DMS153 (cell line): ENCODE measurements at regions not wholly inside any gene's neighbourhood (a gene's known extent, or its start where the extent isn't known, plus 50 kb on each side); places are given as distances from the start of the nearest gene placed in this dataset.
"Not testable (repeated sequence)": the region's sequence is repeated elsewhere in the genome, so short reads cannot be mapped to it uniquely, and the experiment has no call there.

ENCODE experiments used
- DNase-seq: peaks from one replicate; lab custom pipeline; 2025; lab: John Stamatoyannopoulos, UW

DNA sequence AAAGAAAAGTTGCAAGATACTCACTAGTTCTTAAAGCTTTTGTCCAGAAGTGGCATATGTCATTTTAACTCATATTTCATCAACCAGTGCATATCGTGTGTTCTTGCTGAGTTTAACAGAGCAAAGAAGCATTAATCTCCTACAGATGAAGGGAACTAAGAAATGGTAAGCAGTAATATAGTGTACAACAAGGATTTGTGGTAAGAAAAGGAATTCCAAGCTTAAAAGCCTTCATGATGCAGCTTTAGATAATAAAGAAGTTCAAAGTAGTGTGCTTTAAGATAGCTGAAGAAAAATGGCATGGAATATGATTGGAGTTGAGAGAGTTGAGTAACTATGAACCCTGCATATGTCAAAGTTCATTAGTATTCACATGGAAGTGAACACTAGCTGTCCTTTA, 649.8 kb upstream of the FSHR start:
- DNase-seq = no peak

DNA sequence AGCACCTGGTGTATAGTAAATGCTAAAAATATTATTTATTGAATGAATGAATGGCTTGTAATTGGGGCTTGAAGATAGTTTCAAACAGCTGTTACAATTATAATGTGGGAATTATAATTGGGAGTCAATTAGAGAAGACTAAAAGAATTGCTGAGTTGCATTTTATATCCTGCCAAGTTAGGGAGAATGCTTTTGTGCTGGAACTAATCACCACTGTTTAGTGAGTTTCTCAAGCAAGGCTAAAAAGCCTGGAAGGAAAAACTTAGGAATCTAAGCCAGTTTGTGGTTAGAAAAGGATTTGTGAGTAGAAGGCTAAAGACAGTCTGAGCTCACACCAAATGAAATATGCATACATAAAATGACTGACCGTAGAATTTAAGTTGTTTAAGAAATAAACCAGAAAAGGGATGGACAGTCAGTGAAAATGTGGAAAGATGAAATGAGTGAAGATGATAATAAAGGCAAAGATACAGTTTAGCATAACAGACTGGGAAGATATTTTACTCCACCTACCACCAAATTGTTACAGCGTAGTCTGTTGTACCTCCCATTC, 647.7 kb upstream of the FSHR start:
- no peak for DNase-seq

DNA sequence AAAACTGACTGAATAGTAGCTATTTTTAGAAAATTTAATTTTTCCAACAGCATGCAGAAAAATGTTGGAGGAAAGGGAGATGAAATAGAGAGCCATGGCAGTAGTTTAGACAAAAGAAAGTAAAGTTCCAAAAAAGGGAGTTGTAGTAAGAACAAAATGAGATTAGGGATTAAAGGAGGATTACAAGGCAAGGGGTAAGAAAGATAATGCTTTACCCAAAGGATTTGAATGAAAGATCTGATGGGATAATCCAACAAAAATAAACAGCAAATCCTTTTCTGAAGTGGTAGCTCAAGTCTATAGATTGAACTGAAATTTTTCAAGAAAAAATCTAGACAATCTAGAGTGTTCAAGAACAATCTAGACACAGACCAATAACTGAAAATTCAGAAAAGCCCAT, 644.3 kb upstream of the FSHR start:
- DNase-seq = no peak

DNA sequence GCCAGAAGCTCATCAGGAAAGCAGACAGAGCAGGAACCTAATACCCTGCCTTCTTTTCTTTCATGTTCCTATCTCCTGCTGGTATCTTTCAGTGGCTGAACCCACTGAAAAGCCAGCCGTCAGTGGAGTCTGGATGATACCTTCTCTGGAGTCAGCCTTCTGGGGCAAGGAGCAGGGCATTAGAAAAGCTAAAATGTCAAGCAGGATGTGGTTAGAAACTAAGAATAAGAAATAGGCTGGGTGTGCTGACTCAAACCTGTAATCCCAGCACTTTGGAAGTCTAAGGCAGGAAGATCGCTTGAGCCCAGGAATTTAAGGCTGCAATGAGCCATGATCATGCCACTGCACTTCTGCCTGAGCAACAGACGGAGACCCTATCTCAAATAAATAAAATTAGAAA, 642.0 kb upstream of the FSHR start:
- DNase-seq = no peak

DNA sequence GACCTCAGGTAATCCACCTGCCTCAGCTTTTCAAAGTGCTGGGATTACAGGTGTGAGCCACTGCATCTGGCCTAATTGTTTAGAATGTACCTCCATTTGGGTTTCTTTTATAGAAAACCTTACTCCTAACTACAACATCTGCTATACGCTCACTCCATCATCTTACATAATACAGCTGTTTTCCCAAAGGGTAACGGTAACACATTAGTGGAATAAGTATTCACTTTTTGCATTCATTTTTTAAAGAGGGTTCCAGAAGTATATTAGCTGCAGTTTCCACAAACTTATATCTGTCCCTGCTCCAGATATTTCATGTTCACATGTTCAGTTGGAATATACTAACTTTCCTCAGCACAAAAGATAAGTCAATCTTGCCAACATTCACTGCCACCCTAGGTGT, 640.1 kb upstream of the FSHR start:
- DNase-seq = no peak

DNA sequence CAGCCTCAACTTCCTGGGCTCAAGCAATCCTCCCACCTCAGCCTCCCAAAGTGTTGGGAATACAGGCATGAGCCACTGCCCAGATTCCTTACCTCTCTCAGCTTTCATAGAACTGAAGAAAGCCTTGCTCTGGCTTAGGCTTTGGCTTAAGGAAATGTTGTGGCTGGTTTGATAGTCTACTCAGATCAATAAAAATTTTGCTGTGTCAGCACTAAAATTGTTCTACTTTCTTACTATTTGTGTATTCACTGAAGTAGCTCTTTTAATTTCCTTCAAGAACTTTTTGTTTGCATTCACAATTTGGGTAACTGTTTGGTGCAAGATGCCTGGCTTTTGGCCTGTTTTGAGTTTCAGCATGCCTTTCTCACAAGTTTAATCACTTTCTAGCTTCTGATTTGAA, 634.0 kb upstream of the FSHR start:
- no peak for DNase-seq

DNA sequence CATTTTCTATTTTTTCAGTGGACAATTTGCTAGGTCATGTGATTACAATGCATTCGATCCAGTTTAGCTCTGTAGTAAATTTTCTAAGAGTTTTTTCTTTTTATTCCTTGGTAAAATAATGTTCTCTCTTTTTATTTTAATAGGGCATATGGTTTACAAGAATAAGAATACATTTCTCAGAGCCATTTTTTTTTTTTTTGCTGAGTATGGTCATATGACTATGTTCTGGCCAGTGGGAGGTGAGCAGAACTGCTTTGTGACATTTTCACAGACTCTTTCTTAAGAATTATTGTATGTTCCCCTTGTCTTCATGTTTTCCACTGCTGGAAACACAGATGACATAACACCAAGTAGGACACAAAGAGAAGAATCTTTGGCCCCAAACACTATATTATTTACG, 626.6 kb upstream of the FSHR start:
- no peak for DNase-seq

DNA sequence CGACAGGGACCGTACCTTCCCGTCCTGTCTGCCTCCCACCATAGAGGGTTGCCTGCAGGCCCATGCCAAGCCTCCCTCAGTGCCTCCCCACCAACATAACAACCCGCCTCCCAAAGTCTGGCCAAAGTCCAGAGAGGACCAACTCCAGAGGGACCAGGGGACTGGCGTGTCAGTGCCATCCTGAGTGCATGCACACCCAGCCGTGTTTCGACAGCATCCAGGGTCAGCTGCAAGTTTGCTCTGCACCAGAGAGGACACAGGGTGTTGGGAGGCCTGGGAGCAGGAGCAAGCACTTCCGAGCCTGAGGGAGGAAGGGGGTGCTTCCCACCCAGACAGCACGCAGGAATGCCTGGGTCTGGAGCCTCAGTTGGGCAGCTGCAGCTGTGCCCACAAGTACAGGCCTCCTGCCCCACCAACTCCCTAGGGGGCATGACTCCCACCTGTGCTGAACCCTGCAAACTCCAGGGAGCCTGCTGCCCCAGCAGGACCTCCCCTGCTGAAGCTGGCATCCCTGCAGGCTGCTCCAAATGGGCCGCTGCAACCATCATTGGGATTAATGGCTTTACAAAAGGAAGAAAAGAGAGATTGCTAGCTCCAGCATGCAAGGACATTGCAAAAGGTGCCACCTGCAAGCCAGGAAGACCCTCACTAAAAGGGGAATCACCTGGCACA, 618.1 kb upstream of the FSHR start:
- no peak for DNase-seq

DNA sequence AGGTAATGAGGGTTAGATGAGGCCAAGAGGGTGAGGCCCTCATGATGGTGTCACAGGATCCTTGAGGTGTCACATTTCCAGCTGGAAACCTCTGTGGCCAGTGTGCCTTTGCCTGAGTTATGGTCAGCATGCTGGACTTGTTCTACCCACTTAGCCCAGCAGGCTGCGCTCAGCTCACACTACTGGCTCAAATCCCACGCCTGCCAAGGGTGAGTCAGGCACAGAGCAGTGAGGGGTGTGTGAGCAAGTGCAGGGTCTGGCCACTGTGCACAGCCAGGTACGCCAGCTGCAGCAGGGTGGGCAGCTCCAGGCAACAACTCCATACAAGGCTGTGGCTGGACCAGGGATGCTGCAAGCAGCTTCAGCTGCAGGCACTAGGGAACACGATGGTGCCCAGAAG, 616.6 kb upstream of the FSHR start:
- no peak for DNase-seq

DNA sequence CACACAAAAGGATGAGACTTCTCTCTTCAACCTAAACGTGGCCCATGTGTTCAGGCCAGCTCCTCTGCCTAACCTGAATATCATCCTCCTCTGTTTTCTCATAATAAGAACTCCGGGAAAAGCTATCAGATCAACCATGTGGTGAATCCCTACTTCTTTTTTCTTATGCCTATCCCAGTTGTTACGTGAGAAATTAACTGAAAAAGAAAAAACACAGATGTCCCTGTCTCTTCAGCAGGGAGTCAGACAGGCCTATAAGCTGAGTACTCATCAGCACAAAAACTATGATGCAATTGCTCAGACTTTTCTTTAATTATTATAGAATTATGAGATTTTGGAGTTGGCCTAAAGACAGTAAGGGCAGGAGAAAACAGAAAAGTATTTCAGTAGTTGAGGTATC, 613.0 kb upstream of the FSHR start:
- no peak for DNase-seq

DNA sequence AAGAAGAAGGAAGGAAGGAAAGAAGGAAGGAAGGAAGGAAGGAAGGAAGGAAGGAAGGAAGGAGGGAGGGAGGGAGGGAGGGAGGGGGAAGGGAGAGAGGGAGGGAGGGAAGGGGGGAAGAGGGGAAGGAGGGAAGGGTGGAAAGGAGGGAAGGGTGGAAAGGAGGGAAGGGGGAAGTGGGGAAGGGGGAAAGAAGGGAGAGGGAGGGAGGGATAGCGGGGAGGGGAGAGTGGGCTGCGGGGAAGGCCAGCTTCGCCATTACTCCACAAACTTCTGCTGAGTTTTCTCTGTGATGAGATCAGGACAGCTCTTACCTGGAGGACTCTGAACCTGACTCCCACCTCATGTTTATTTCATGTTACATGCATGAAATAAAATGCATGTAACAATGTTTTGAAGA, 601.5 kb upstream of the FSHR start:
- DNase-seq = no peak

DNA sequence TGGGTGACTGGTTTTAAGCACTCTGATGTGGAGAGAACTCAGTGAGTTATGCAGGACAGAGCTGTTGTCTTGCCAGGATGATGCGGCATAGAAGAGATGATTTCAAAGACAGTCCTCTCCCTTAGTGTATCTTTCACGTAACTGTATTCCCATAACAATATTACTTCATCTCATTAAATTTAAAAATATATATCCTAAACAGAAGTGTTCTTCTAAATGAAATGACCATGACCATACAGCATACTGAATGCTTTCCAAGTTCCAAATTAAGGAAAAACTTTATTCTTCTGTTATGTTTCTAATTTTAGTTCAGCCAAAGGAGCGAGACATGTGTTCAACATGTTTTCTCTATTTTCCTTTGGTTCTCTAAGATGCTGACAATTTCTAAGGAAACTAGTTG, 600.1 kb upstream of the FSHR start:
- DNase-seq = no peak

DNA sequence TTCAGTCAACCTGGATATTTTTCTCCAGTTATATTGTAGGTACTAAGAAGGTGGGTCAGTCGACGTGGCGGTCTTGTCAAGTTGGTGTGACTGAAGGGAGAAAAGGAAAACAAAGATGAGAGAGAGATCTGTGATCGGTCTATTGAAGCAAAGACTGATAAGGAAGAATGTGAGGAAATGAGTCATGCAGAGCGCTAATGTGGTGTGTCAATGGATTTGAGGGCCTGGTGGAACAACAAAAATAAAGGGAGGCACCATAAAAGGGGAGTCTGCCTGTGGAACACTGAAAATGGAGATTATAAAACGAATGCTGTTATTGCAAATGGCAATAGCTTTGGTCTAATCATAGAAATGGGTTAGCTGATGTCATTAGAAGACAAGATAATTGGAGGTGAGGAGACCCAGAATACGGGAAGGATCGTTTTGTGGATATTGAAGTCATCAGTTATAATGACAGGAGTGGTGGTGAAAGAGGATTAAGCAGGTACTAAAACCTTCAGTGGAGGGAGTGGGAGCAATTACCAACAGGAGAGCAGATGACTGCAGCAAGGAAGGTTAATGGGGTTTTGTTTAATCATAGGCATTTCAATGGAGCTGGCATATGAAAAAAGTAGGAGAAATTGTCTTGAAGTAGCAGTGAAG, 599.1 kb upstream of the FSHR start:
- peak; percentile 31 for DNase-seq

DNA sequence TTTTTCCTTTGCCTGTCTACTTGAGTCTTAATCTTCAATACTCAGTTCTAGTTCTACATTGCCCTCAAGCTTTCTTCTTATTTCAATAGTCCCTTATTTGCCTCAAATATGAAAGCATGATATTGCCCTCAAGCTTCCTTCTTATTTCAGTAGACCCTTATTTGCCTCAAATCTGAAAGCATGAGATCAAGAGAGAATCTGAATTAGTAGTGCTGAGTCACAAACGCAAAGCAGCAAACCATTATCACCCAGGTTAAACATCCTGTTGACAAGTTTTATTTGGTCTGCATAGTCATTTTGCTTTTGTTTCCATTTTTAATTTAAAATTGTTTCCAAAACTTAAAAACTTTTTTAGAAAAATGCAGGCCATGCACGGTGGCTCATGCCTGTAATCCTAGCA, 583.3 kb upstream of the FSHR start:
- DNase-seq = no peak

DNA sequence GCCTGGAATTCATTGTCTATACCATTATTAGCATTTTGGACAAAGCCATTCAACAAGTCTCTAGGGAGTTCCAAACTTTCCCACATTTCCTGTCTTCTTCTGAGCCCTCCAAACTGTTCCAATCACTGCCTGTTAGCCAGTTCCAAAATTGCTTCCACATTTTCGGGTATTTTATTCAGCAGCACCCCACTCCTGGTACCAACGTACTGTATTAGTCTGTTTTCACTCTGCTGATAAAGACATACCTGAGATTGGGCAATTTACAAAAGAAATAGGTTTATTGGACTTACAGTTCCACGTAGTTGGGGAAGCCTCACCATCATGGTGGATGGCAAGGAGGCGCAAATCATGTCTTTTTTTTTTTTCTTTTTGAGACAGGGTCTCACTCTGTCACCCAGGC, 578.6 kb upstream of the FSHR start:
- DNase-seq = not testable (repeated sequence)

DNA sequence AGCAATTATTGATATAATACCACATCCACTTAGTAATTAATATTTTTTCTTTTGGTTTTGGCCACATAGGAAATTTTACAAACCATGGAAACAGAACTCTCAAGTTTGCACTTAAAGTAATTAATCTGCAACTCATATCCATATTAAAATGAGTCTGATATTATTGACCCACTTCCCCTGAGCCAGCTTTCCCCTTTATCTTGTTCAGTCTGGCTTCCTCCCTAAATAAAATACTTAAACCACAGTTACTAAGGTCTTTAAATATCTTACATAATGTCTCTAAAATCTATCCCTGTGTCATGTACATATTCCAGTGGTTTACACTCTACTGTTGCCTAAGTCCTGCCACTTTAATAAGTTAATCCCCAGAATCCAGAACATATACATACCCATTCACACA, 564.9 kb upstream of the FSHR start:
- no peak for DNase-seq

DNA sequence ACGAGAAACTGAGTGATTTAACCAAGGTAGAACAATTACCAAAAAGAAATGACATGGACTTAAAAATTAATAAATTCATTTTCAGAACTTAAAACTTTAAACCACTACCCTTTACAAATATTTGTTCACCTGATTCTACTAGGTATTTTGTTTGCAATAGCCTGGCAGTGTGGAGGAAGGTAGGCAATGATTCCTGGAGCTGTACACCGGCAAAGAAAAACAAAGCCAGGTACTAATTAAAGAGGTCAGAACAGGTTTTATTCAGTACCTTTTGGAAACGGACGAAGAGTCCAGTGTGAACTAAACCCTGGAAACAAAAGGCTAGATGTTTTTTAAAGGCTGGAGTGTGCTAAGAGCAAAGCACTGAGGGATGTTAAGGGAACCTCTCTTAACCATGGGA, 561.3 kb upstream of the FSHR start:
- no peak for DNase-seq

DNA sequence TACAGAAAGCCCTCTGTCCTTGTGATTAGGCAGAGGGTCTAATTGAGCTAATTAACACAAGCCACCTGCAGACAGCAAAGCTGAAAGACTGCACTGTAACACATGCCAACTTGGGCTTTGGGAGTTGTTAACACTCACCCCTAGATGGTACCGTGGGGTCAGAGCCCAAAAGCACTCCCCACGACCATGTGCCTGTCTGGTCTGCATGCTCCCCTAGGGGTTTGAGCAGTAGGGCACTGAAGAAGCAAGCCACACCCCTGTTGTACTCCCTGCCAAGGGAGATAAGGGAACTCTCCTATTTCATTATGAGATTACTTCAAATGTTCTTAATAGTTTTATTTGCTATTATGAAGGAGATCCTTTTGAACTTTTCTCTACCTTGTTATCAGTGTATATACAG, 560.1 kb upstream of the FSHR start:
- no peak for DNase-seq

DNA sequence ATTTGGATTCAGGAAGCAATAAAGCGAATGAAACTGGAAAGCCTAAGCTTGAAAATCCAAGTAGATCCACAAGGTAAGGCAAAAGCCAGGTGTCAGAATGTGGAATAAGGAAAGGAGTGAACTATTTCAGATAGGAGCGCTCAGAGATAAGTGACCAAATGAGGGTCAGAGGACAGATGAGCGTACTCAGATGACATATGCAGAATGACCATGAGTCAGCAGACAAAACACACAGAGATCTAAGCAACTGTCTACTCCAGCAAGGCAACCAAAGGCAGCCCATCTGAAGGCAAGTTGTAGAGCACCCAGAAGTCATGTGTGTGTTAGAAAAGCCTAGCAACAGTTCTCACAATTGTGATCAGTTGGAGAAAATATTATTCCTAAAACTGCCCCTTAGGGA, 548.4 kb upstream of the FSHR start:
- no peak for DNase-seq

DNA sequence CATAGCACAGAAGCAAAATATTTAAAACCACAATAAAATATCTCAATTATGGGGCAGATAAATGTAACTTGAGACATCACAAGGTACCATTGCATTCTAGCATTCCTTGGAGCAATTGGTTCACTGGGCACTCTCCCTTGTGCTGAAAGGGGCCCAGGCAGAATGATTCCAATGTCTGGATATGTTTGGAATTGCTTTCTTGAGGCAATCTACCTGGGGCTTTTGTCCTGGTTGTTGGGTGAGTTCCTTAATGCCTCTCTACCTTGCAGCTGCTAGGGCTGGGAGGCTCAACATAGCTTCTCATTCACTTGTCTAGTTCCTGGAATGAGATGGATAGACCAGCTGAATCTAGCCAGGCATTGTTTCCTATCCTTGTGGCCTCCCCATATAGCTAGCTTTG, 539.6 kb upstream of the FSHR start:
- no peak for DNase-seq

DNA sequence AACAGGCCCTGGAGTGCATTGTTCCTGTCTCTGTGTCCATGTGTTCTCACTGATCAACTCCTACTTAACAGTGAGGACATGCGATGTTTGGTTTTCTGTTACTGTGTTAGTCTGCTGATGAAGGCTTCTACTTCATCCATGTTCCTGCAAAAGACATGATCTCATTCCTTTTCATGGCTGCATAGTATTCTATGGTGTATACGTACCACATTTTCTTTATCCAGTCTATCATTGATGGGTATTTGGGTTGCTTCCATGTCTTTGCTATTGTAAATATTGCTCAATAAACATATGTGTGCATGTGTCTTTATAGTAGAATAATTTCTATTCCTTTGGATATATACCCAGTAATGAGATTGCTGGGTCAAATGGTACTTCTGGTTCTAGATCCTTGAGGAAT, 537.7 kb upstream of the FSHR start:
- DNase-seq = not testable (repeated sequence)

DNA sequence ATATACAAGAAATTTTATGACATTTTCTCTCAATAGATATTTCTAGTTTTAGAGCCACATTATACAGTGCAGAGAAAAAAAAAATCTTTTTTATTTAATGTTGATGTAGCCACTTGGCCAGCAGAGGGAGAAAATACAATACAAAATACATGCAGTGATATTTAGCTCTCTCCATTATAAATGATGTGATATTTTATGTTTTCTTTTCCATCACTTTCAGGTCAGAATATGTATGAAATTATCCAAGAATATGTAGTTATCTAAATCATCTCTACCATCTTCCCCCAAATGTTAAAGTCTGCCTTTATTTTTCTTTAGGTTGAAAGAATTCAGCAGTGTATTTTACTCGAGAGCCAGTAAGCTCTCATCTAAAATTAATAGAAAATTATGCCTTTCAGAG, 533.6 kb upstream of the FSHR start:
- DNase-seq = no peak

DNA sequence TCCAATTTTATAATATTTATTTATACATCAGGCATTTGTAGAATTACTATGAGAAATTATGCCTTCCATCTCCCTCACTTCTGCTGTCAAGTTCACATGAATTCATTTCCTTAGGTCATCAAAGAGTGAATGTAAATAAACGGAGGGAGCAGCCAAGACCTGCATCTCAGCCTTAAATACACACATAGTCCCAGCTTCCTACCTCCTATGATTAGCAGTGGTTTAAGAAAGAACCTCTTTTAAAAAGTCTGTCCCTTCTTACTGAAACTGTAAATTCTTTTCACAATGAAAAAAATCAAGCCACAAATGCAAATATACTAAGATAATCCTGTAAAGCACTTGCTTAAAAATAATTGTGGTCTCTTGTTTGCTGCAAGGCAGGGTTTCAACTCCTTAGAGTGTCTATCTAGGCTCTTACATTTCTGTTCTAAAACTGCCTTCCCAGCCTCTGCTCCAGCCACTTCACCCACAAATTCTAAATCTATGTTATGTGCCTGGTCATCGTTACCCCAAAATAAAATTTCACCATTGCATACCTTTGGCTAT, 532.7 kb upstream of the FSHR start:
- DNase-seq = no peak

DNA sequence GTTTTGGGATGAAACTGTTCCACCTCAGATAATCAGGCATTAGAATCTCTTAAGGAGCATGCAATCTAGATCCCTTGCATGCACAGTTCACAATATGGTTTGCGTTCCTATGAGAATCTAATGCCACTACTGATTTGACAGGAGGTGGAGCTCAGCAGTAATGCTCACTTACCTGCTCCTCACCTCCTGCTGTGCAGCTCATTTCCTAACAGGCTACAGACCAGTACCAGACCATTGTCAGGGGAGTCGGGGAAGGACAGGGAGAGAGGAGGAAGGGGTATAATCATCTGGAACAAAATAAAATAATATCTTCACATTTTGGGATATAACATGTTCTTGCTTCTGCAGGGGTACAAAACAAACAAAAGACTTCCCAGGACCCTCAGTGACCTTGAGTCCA, 532.0 kb upstream of the FSHR start:
- no peak for DNase-seq
